HG02623 (cell line): ENCODE measurements at regions not wholly inside any gene's neighbourhood (a gene's known extent, or its start where the extent isn't known, plus 50 kb on each side); places are given as distances from the start of the nearest gene placed in this dataset.
"Not testable (repeated sequence)": the region's sequence is repeated elsewhere in the genome, so short reads cannot be mapped to it uniquely, and the experiment has no call there.

ENCODE experiments used
- ATAC-seq: cut with Tn5 transposase; IDR thresholded peaks from one replicate; pipeline ENCODE4 v1.9.1; 2021; ENCODE audit warnings: moderate library complexity; ENCODE audit not compliant: unreplicated experiment

DNA sequence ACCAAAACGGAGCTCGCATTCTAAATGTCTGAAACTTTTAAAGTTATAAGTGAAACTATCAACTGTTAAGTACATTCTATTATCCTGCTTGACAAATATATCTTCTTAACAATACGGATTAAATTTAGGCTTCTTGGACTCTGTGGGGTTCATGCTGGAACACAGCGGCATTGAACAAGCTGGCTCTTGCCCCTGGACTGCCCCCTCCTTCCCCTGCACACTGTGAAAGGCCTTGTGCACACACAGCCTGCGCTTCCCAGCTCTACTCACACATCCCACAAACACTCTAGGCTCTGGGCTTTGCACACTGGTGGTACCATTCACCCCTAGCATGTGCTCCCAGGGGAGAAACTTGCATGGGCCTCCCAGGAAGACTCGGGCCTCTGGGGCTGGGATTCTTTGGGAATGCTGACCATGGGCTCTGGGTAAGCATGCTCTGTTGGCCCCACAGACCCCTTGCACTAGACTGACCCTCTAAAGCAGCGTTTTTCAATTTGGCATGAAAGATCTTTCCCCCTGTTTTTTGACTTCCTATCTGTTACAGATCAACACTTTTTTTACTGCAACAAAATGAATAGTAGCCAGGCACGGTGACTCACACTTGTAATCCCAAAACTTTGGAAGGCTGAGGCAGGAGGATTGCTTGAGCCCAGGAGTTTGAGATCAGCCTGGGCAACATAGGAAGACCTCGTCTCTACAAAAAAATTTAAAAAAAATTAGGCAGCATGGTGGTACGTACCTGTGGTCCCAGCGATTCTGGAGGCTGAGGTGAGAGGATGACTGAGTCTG lies 96.2 kb upstream of the CPM start:
- ATAC-seq: no peak

- no peak for ATAC-seq
These were observed 97.3 kb upstream of the CPM start for GRCh38 chr12:69030321-69030720.

DNA sequence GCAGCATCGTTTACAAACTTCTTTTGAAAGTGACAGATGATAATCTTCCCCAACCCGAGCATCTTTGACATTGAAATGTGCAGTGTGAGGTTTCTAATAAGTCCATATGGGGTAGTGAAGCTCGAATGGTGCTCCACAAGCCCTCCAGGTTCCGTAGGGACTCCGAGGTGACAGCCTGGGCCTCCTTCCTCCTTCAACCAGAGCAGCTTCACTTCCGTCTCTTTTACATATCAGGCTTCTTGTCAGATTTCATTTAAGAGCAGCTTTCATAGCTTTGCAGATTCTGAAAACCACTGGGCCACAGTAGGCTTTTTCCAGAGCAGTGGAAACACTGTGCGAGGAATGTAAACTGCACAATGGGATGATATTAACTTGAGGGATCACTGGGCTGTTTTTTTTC lies 103.6 kb upstream of the CPM start:
- no peak for ATAC-seq

GRCh38 chr12:69036999-69037398 lies 104.0 kb upstream of the CPM start:
- no peak for ATAC-seq

DNA sequence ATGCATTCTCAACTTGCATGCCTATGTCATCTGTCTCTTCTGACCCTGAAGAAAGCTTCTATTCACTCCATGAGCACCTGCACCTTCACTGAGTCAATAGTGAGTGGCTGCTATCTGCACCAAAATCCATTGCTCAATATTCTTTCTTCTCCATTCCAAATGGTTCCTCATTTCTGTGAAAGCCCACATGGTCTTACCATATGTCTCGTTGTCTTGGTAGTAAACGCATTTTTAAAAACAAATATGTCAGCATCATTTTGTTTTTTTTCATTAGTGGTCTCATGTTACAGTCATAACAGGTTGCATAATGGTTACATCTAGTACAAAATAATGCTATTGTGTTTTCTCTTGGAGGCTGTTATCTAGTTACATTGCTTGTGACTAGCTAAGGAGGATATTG lies 106.9 kb upstream of the CPM start:
- ATAC-seq: no peak

DNA sequence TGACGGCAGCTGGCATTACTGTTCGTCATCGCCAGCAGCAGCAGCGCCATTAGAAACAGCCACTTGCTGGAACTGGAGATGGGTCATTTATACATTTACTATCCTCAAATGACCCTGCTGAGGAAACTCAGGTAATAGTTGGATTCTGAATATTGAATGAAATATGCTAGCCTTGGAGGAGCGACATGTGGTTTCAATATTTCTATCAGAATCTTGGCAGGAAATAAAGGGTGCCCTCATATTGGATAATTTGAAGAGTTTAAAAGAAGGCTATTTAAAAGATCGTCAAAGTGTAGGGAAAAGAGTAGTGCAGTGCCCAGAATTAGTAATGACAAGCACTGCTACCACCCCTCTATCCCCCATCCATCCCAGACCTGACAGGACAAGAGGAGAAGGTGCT lies 109.6 kb upstream of the CPM start:
- ATAC-seq: no peak

GRCh38 chr12:69042970-69043369 lies 110.0 kb upstream of the CPM start:
- ATAC-seq: no peak

DNA sequence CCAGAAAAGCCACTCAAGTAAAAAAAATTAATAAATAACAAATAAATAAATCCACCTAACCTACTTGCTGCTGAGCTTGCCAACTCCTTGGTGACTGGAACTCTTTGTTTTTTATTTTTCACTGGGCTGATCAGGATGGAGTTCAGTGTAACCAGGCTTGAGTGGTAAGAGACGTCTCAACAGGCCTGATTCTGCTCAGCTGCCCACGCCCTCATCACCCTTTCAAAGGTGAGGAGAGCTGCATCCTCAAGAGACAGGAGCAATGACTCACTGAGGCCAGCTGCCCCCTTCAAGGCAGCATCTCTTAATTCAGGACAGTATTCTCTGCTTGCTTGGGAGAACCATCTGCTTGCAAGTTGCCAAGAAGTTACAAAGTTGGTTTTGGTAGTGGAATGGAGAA lies 111.9 kb upstream of the CPM start:
- no peak for ATAC-seq

DNA sequence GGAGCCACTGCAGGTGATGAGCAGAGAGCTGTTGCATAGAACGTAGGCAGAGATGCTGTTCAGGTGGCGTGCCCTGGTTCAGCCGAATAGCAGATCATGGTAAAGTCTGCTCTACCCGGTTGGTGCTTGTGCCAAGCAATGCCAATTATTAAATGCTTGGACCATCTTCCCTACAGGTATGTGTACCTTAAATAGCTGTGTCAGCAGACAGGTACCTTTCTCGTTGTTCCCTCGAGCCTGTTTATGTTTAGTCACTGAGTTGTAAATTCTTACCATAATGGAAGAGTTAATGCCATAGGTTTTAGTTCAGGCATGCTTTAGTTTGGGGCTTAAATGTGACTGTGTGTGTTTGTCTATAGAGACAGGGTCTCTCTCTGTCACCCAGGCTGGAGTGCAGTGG lies 112.5 kb upstream of the CPM start:
- ATAC-seq: no peak

DNA sequence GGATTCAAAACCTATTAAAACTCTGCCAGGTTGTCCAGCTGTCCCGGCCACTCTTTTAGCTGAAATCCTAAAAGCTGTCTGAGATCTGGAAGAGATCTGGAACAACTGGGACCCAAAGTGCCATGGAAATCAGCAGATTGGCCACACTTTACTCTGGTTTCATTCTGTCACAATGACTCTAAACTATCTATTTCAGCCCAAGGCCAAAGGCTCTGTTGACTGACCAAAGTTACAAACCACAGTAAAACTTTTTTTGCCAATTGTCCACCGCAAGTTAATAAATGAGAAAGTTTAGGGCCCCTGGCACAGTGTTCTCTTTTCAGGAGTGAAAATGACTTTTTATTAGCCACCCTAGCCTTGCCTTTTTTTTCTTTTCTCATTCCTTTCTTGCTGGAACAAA lies 113.4 kb upstream of the CPM start:
- ATAC-seq: no peak

DNA sequence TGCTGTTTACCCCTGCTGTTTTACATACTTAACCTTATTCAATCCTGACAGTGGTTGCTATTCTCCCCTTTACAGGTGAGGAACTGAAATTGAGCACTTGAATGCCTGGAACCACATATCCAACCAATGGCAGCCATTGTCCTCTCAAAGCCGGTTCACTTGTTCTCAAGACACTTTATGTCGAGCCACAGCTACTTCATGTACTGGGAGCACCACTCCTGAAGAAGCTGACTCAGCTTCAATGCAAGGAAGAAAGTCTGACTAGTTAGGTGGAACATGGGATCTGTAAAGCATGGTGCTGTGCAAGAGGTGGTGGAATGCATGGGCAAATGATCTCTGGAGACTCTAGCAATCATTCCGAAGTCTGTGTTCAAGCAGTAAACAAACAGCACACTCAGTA lies 113.9 kb upstream of the CPM start:
- ATAC-seq: no peak

GRCh38 chr12:69047990-69048389 lies 115.0 kb upstream of the CPM start:
- no peak for ATAC-seq

DNA sequence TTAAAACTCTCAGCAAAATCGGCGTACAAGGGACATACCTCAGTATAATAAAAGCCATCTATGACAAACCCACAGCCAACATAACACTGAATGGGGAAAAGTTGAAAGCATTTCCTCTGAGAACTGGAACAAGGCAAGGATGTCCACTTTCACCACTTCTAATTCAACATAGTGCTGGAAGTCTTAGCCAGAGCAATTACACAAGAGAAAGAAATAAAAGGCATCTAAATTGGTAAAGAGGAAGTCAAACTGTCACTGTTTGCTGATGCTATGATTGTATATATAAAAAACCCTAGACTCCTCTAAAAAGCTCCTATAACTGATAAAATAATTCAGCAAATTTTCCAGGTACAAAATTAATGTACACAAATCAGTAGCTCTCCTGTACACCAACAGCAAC lies 116.9 kb upstream of the CPM start:
- not testable (repeated sequence) for ATAC-seq

GRCh38 chr12:69052613-69053408 lies 119.8 kb upstream of the CPM start:
- no peak for ATAC-seq

DNA sequence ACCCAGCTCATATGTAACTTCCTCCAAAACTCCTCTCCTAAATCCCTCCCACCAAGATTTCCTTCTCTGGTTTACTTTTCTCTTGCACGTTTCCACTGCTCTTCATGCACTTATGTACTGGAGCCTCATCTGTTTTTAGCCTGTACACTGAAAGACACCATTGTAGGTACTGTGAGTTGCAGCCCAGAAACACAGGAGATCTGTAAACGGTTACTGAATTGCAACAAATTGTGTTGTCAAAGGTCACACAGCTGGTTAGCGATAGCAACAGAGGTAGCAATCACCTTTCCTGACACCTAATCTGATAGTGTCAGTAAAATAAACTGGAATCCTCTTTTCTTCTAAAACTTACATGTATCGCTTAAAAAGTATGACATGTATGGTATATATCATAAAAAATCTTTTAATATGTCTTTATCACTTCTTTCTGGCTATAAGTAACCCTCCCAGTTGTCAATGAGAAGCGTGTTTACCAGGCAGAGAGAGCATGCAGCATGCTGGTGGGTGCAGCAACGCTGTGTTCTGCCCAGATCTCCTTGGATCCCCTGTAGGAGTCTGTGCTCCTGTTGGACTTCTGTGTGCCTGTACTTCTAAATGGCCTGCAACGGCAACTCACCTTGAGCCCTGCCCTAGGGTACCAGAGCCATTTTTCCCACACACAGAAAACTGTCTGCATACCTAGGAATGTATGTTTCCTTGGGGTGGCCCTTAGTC lies 121.5 kb upstream of the CPM start:
- no peak for ATAC-seq

DNA sequence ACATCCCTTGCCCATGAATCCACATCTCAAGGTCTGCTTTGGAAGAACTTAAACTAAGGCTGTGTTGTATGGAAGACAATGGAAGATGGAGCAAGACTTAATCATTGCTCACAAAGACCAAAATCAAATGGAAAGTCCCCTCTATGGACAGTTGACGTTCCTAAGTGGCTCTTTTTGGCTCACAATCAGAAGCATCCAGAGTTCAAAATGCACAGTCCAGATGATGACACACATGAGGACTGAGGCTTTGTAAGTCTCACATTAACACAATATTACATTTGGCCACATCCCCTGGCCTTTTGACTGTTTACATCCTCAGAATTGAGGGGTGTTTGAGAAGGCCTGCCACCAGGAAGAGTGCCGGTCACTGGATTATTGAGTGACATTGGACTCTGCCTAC lies 122.3 kb upstream of the CPM start:
- ATAC-seq: no peak

- ATAC-seq: no peak
These were observed 122.7 kb upstream of the CPM start for GRCh38 chr12:69055706-69056105.

DNA sequence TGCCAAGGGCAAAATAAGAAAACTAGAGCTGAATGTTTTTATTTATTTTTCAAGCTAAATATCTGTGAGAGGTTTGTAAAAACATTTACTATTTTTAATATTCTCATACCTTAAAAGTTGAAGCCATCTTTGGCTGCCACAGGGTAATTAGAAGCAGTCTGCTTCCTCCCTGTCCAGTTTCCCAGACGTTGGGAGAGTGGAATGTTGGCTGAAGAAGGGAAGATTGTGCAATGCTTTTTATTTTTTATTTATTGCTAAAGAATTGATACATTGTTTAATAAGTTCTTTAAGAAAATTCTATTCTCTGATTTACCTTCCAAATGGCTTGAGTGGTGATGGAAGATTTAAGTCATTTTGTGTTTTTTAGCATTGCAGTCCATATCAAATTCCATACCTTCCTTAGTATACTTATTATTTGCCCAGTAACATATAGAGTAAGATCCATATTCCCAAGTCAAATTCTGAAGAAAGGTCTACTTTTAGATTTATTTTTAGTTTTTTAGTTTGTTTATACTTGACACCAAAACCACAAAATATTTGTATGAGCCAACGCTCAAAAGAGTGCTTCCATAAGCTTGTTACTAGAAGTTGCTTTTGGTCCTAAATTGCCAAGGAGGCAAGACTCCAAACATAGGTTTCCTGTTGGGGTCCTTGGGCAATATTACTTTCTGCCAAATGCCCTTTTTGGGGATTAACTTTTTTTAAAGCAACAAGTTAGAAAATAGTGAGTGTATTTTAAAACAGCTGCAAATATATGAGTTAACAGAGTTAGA lies 124.0 kb upstream of the CPM start:
- no peak for ATAC-seq

DNA sequence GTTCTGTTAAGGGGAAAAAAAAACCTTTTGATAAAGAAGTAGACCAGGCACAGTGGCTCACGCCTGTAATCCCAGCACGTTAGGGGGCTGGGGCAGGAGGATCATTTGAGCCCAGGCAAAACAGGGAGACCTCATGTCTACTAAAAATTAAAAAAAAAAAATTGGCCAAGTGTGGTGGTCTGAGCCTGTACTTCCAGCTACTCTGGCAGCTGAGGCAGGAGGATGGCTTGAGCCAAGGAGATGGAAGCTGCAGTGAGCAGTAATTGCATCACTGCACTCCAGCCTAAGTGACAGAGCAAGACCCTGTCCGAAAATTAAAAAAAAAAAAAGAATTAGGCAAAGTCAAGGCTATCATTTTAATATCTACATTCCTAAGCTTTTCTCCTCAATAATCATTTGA lies 124.8 kb upstream of the CPM start:
- ATAC-seq: no peak

DNA sequence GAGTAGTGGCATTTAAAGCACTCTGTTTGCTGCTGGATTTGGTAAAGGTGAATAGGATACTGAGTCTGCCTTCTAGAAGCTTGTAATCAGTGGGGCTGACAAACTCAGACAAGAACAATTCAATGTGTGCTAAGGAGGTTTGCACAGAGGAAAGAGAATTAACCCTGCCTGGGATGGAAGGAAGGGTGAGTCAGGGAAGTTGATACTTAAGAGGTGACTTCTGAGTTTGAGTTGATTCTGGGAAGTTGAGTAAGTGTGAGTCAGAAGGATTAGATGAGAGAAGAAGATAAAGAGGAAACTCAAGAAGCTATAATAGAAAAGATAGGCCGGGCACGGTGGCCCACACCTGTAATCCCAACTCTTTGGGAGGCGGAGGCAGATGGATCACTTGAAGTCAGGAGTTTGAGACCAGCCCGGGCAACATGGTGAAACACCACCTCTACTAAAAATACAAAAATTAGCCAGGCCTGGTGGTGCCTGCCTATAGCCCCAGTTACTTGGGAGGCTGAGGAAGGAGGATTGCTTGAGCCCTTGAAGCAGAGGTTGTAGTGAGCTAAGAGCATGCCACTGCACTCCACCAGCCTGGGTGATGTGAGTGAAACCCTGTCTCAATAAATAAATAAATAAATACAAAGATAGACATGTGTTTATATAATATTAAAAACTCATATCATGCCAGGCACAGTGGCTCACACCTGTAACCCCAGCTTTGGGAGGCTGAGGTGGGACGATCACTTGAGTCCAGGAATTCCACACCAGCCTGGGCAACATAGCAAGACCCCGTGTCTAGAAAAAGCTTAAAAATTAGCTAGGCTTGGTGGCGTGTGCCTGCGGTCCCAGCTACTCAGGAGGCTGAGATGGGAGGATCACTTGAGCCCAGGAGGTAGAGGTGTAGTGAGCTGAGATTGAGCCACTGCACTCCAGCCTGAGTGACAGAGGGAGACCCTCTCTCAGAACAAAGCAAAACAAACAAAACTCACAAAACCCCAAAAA lies 126.8 kb upstream of the CPM start:
- ATAC-seq: no peak
